Activated CD8-positive, alpha-beta memory T cell treated with anti-CD3 and anti-CD28 coated beads, Interleukin-2, amount 10 ng/mL, durations not matched to agents 7 days and 5 days (primary cell): ENCODE measurements at regions not wholly inside any gene's neighbourhood (a gene's known extent, or its start where the extent isn't known, plus 50 kb on each side); places are given as distances from the start of the nearest gene placed in this dataset.

Experiments used
- ATAC-seq: fragments of 150-1000 bp; cut with Tn5 transposase; one replicate; pipeline ENCODE4 v1.10.0; 2021; ENCODE audit warnings: moderate library complexity
- CTCF ChIA-PET: fragments of 350-600 bp; sonication (Branson Sonifier 250); formaldehyde crosslinking; loops from one replicate; lab custom pipeline; 2021; ENCODE audit warnings: antibody characterized with exemption; lab: Charles Lee
- DNase-seq: peaks from one replicate; pipeline ENCODE4 v3.0.0-alpha.2; 2020
- H3K27ac Mint-ChIP-seq: one replicate; pipeline ENCODE4 v1.8.0; 2021; ENCODE audit warnings: mild to moderate bottlenecking, mixed read lengths
- H3K27me3 Mint-ChIP-seq: one replicate; pipeline ENCODE4 v1.8.0; 2021; ENCODE audit warnings: mixed read lengths
- H3K36me3 Mint-ChIP-seq: one replicate; pipeline ENCODE4 v1.8.0; 2021; ENCODE audit warnings: mild to moderate bottlenecking, mixed read lengths
- H3K4me1 Mint-ChIP-seq: one replicate; pipeline ENCODE4 v1.8.0; 2021; ENCODE audit warnings: mixed read lengths
- H3K4me3 Mint-ChIP-seq: one replicate; pipeline ENCODE4 v1.8.0; 2021; ENCODE audit warnings: mild to moderate bottlenecking, moderate library complexity, mixed read lengths
- H3K9me3 Mint-ChIP-seq: one replicate; pipeline ENCODE4 v1.8.0; 2022; ENCODE audit warnings: low read depth, mixed read lengths

DNA sequence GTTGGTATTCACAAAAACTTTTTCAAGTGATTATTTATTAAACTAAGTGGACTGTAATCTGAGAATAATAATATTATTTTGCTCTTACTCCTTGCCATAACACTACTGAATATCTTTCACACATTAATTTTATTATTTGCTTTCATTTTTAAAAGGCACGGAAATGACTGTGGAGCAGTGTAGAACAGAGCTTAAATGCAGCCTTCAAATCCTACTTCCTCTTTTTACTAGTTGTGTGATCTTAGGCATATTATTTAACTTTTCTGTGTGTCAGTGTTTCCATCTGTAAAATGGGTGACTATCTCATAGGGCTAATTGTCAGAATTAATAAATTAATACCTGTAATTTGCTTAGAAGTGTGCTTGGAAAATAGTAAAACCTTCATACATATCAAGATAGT lies 55.5 kb upstream of the SLC8A1 start:
- H3K4me1 Mint-ChIP-seq = no peaks in the 10 kb centered on the region
- no peaks in the 10 kb centered on the region for H3K27me3 Mint-ChIP-seq
- H3K9me3 Mint-ChIP-seq = no peaks in the 10 kb centered on the region
- CTCF ChIA-PET = no interaction called here
- no peak overlapping the region for H3K27ac Mint-ChIP-seq
- ATAC-seq (no peak), DNase-seq (no peak)
- H3K36me3 Mint-ChIP-seq = no peaks in the 10 kb centered on the region
- no peak overlapping the region for H3K4me3 Mint-ChIP-seq

- no peaks in the 10 kb centered on the region for H3K4me1 Mint-ChIP-seq
- CTCF ChIA-PET = no interaction called here
- H3K4me3 Mint-ChIP-seq = no peak overlapping the region
- ATAC-seq (no peak), DNase-seq (no peak)
- H3K9me3 Mint-ChIP-seq = no peaks in the 10 kb centered on the region
- no peaks in the 10 kb centered on the region for H3K36me3 Mint-ChIP-seq
- no peak overlapping the region for H3K27ac Mint-ChIP-seq
- no peaks in the 10 kb centered on the region for H3K27me3 Mint-ChIP-seq
Observed at GRCh38 chr2:40510304-40510703, 58.4 kb upstream of the SLC8A1 start.

- Mint-ChIP-seq H3K4me3 (no peak overlapping the region), H3K27me3 (no peaks in the 10 kb centered on the region), H3K36me3 (no peaks in the 10 kb centered on the region), H3K27ac (no peak overlapping the region), H3K9me3 (no peaks in the 10 kb centered on the region), H3K4me1 (no peaks in the 10 kb centered on the region)
- DNase-seq (no peak), ATAC-seq (no peak)
- CTCF ChIA-PET = no interaction called here
Observed at GRCh38 chr2:40511661-40512213, 59.8 kb upstream of the SLC8A1 start.

- Mint-ChIP-seq H3K4me3 (no peak overlapping the region), H3K27me3 (no peaks in the 10 kb centered on the region), H3K36me3 (no peaks in the 10 kb centered on the region), H3K27ac (no peak overlapping the region), H3K4me1 (no peaks in the 10 kb centered on the region), H3K9me3 (no peaks in the 10 kb centered on the region)
- CTCF ChIA-PET = no interaction called here
- ATAC-seq (no peak), DNase-seq (no peak)
Observed at GRCh38 chr2:40512256-40512655, 60.4 kb upstream of the SLC8A1 start.

DNA sequence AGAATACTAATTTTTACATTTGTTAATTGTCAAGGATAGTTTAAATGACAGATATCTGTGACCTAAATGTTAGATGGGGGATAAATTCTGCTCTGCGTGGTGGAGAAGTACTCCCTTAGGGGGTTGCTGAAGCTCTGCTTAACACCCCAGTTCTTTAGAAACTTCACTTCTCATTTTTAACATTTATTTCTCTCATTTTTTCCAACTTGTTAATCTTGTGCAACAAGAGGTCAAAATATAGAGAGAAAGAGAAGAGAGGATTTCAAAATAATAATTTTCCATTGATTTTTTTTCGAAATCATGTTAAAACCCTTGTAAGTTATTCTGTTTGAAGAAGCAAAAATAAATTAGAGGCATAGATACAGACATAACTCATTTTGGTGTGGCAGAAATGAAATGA lies 61.3 kb upstream of the SLC8A1 start:
- Mint-ChIP-seq H3K27me3 (no peaks in the 10 kb centered on the region), H3K9me3 (no peaks in the 10 kb centered on the region), H3K4me3 (no peak overlapping the region), H3K4me1 (no peaks in the 10 kb centered on the region), H3K36me3 (no peaks in the 10 kb centered on the region), H3K27ac (no peak overlapping the region)
- CTCF ChIA-PET = no interaction called here
- ATAC-seq (no peak), DNase-seq (no peak)

GRCh38 chr2:40516604-40517003 lies 64.7 kb upstream of the SLC8A1 start:
- H3K4me3 Mint-ChIP-seq = no peak overlapping the region
- no peak for ATAC-seq
- no peaks in the 10 kb centered on the region for H3K27me3 Mint-ChIP-seq
- DNase-seq = no peak
- H3K27ac Mint-ChIP-seq = no peak overlapping the region
- H3K36me3 Mint-ChIP-seq = no peaks in the 10 kb centered on the region
- H3K9me3 Mint-ChIP-seq = peaks cover 2% of the 10 kb centered on the region
- no peaks in the 10 kb centered on the region for H3K4me1 Mint-ChIP-seq
- CTCF ChIA-PET = no interaction called here

- DNase-seq = no peak
- H3K27me3 Mint-ChIP-seq = no peaks in the 10 kb centered on the region
- no peak for ATAC-seq
- H3K9me3 Mint-ChIP-seq = peaks cover 14% of the 10 kb centered on the region
- no peak overlapping the region for H3K4me3 Mint-ChIP-seq
- H3K4me1 Mint-ChIP-seq = no peaks in the 10 kb centered on the region
- CTCF ChIA-PET = no interaction called here
- no peaks in the 10 kb centered on the region for H3K36me3 Mint-ChIP-seq
- no peak overlapping the region for H3K27ac Mint-ChIP-seq
Observed at GRCh38 chr2:40528564-40528963, 76.7 kb upstream of the SLC8A1 start.

DNA sequence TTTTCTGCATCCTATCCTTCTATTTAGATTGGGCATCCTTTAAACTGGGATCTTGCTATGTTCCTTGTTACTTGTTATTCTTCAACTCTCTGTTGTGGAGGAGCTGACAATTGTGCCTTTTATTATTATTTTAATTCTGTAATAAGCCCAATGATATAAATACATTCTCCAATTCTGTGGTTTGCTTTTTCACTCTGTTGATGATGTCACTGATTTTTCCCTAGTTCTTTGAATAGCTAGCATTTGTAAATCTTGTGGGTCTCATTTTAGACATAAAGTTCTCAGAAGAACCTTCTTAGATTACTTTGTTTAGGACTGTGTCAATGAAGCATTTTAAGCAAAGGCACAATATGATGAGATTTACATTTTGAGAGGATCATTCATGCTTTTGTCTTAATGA lies 79.5 kb upstream of the SLC8A1 start:
- Mint-ChIP-seq H3K36me3 (no peaks in the 10 kb centered on the region), H3K27me3 (no peaks in the 10 kb centered on the region), H3K4me3 (no peak overlapping the region), H3K27ac (no peak overlapping the region), H3K9me3 (peaks cover 11% of the 10 kb centered on the region), H3K4me1 (no peaks in the 10 kb centered on the region)
- DNase-seq (no peak), ATAC-seq (no peak)
- CTCF ChIA-PET = no interaction called here

- no peak overlapping the region for H3K27ac Mint-ChIP-seq
- H3K36me3 Mint-ChIP-seq = no peaks in the 10 kb centered on the region
- CTCF ChIA-PET = no interaction called here
- H3K9me3 Mint-ChIP-seq = no peaks in the 10 kb centered on the region
- ATAC-seq (no peak), DNase-seq (no peak)
- no peaks in the 10 kb centered on the region for H3K27me3 Mint-ChIP-seq
- H3K4me3 Mint-ChIP-seq = no peak overlapping the region
- no peaks in the 10 kb centered on the region for H3K4me1 Mint-ChIP-seq
Observed at GRCh38 chr2:40534528-40534927, 82.6 kb upstream of the SLC8A1 start.

DNA sequence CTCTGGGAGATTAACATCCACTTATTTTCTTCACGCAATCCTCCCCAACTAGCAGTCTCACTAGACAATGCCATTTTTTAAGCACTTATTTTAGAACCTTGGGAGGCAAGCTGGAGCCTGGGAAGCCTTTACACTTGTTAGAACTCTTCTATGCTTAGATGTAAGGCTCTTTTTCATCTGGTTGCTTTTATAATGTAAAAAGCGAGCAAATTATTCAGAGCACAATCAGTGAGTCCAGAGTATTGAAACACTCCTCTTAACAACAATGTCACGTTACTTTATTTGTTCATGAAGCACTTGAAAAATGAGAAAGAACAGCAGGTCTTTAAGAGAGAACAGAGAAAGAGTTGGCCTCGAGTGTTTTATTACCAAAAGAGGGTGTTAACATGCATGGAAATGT lies 84.1 kb upstream of the SLC8A1 start:
- no peak for DNase-seq
- CTCF ChIA-PET = no interaction called here

DNA sequence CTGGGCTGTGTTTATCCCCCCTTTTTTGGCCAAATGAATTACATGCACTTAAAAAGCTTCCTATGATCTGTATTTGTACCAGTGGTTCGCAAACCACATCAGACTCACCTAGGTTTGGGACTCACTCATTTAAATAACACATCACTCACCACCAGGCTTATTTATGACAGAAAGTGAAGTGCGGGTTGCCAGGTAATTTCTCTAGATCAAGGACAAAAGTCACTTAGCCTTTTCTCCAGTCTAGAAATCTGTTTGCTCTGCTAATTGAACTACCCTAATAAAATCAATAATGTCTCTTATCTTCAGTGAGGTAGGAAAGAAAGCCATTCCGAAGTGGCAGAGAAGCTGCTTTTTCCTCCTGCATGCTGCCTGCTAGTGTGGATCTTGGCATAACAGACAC lies 88.1 kb upstream of the SLC8A1 start:
- Mint-ChIP-seq H3K36me3 (no peaks in the 10 kb centered on the region), H3K9me3 (peaks cover 4% of the 10 kb centered on the region), H3K27ac (no peak overlapping the region), H3K4me3 (no peak overlapping the region), H3K4me1 (no peaks in the 10 kb centered on the region), H3K27me3 (no peaks in the 10 kb centered on the region)
- CTCF ChIA-PET = no interaction called here
- no peak for DNase-seq
- ATAC-seq = no peak

More for the DNA sequence above, 84.1 kb upstream of the SLC8A1 start:
- Mint-ChIP-seq H3K27me3 (no peaks in the 10 kb centered on the region), H3K9me3 (peaks cover 2% of the 10 kb centered on the region), H3K4me3 (no peak overlapping the region), H3K4me1 (no peaks in the 10 kb centered on the region), H3K36me3 (no peaks in the 10 kb centered on the region), H3K27ac (no peak overlapping the region)
- ATAC-seq = no peak

DNA sequence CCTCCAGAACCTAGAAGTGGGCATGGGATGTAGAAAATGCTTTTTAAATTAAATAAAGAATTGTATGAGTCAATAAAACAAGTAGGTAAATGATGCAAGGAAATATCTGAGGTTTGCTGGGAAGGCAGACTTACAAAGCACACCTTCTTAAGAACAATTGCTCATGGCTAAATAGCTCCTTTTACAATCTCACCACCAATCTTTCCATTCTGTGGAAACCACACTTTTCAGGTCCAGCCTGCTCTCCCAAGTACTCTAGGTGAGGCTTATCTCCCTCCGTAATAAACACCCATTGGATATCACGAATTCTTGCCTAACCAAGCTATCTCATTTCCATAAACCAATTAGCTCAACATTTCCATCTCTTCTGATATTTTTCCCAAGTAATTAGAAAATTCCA lies 91.5 kb upstream of the SLC8A1 start:
- Mint-ChIP-seq H3K9me3 (peaks cover 4% of the 10 kb centered on the region), H3K27me3 (no peaks in the 10 kb centered on the region), H3K4me3 (no peak overlapping the region), H3K4me1 (no peaks in the 10 kb centered on the region), H3K36me3 (no peaks in the 10 kb centered on the region), H3K27ac (no peak overlapping the region)
- ATAC-seq = no peak
- DNase-seq = no peak
- CTCF ChIA-PET = interaction anchor here (0.9 kb wide), 1 partner anchor 11 kb away, joined by 4 read pairs; no protein-coding TSS in a partner anchor

DNA sequence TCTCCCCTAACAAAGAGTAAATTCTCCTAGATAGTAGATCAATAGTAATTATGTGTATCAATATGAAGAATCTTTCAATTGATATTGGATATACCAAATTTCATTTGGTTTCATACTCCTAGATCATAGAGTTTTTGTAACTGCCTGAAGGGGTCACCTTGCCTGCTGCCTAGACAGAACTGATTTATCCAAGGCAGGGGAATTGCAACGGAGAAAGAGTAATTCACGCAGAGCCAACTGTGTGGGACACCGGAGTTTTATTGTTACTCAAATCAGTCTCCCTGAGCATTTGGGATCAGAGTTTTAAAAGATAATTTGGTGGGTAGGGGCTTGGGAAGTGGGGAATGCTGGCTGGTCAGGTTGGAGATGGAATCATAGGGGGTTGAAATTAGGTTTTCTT lies 92.2 kb upstream of the SLC8A1 start:
- CTCF ChIA-PET = no interaction called here
- Mint-ChIP-seq H3K4me3 (no peak overlapping the region), H3K36me3 (no peaks in the 10 kb centered on the region), H3K4me1 (no peaks in the 10 kb centered on the region), H3K27ac (no peak overlapping the region), H3K27me3 (no peaks in the 10 kb centered on the region), H3K9me3 (peaks cover 4% of the 10 kb centered on the region)
- DNase-seq (no peak), ATAC-seq (no peak)

GRCh38 chr2:40545645-40546044 lies 93.8 kb upstream of the SLC8A1 start:
- H3K9me3 Mint-ChIP-seq = peaks cover 4% of the 10 kb centered on the region
- H3K4me1 Mint-ChIP-seq = no peaks in the 10 kb centered on the region
- no peak overlapping the region for H3K4me3 Mint-ChIP-seq
- no peaks in the 10 kb centered on the region for H3K36me3 Mint-ChIP-seq
- no peaks in the 10 kb centered on the region for H3K27me3 Mint-ChIP-seq
- ATAC-seq (no peak), DNase-seq (no peak)
- CTCF ChIA-PET = no interaction called here
- H3K27ac Mint-ChIP-seq = no peak overlapping the region
